HEK293 (cell line): ENCODE measurements at regions not wholly inside any gene's neighbourhood (a gene's known extent, or its start where the extent isn't known, plus 50 kb on each side); places are given as distances from the start of the nearest gene placed in this dataset.

ENCODE experiments used
- CTCF ChIA-PET: fragments of 350-600 bp; formaldehyde crosslinking; extraction: SDS; loops from one replicate; lab custom pipeline; 2021; ENCODE audit warnings: antibody characterized with exemption; lab: Yijun Ruan, JAX
- POLR2A ChIA-PET: fragments of 300-600 bp; formaldehyde crosslinking; extraction: SDS; loops from one replicate; lab custom pipeline; 2020; ENCODE audit warnings: antibody characterized with exemption, inconsistent platforms; lab: Yijun Ruan, JAX
- H3K27ac ChIP-seq: fragments of 200-500 bp; sonication (Bioruptor generic); 2 replicates; pipeline ENCODE4 v1.5.1; 2014; ENCODE audit warnings: low read depth, low read length, control low read depth, inconsistent platforms; ENCODE audit errors: extremely low read depth
- H3K36me3 ChIP-seq, 2 experiments: fragments of 200-500 bp in 1 of 2; sonication (Bioruptor generic) in 1 of 2; 1 replicate in 1 of 2; 2 replicates in 1 of 2; pipeline ENCODE4 v1.5.1; 2014 to 2017; ENCODE audit warnings: inconsistent platforms in 2 of 2, low read length in 2 of 2; ENCODE audit not compliant: control insufficient read depth in 2 of 2, insufficient read depth in 1 of 2
- H3K4me1 ChIP-seq: fragments of 200-500 bp; sonication (Bioruptor generic); 2 replicates; pipeline ENCODE4 v1.5.1; 2014; ENCODE audit warnings: mild to moderate bottlenecking, low read length, inconsistent platforms; ENCODE audit not compliant: control insufficient read depth, insufficient read depth
- H3K4me3 ChIP-seq: 2 replicates; pipeline ENCODE4 v1.5.1; 2011; ENCODE audit warnings: low read depth, mild to moderate bottlenecking, control low read depth, low read length, moderate library complexity
- H3K9me3 ChIP-seq: fragments of 200-500 bp; sonication (Bioruptor generic); 2 replicates; pipeline ENCODE4 v1.5.1; 2014; ENCODE audit warnings: low read depth, low read length, inconsistent platforms; ENCODE audit not compliant: control insufficient read depth, insufficient read depth
- SP2 ChIP-seq: fragments of 450-650 bp; formaldehyde crosslinking; IDR thresholded peaks from 2 replicates; pipeline ENCODE4 v1.5.1; 2016; ENCODE audit warnings: missing biosample characterization, missing genetic modification characterization
- ZBTB17 ChIP-seq: fragments of 450-650 bp; formaldehyde crosslinking; IDR thresholded peaks from 2 replicates; pipeline ENCODE4 v1.5.1; 2016; ENCODE audit warnings: missing biosample characterization, missing genetic modification characterization
- ZBTB49 ChIP-seq: fragments of 450-650 bp; formaldehyde crosslinking; IDR thresholded peaks from 2 replicates; pipeline ENCODE4 v1.5.1; 2016; ENCODE audit warnings: missing biosample characterization, missing genetic modification characterization, low read depth
- ZFP37 ChIP-seq: fragments of 450-650 bp; formaldehyde crosslinking; IDR thresholded peaks from 2 replicates; pipeline ENCODE4 v1.5.1; 2016; ENCODE audit warnings: missing biosample characterization, missing genetic modification characterization
- ZNF571 ChIP-seq: fragments of 450-650 bp; formaldehyde crosslinking; IDR thresholded peaks from 2 replicates; pipeline ENCODE4 v1.5.0; 2017; ENCODE audit warnings: missing biosample characterization, missing genetic modification characterization
- ZNF626 ChIP-seq: fragments of 450-650 bp; sonication (Bioruptor Pico); formaldehyde crosslinking; IDR thresholded peaks from 2 replicates; pipeline ENCODE4 v1.5.1; 2018; ENCODE audit warnings: missing biosample characterization, missing genetic modification characterization, inconsistent platforms
- ZNF639 ChIP-seq: fragments of 450-650 bp; formaldehyde crosslinking; IDR thresholded peaks from 2 replicates; pipeline ENCODE4 v1.5.1; 2016; ENCODE audit warnings: missing biosample characterization, missing genetic modification characterization
- ZNF670 ChIP-seq: fragments of 450-650 bp; formaldehyde crosslinking; IDR thresholded peaks from 2 replicates; pipeline ENCODE4 v1.5.1; 2016; ENCODE audit warnings: missing biosample characterization, missing genetic modification characterization, low read depth
- ZNF76 ChIP-seq: fragments of 450-650 bp; formaldehyde crosslinking; IDR thresholded peaks from 2 replicates; pipeline ENCODE4; 2016; ENCODE audit warnings: low read depth, missing biosample characterization, missing genetic modification characterization, borderline replicate concordance
- ZNF837 ChIP-seq: fragments of 450-650 bp; formaldehyde crosslinking; IDR thresholded peaks from 2 replicates; pipeline ENCODE4 v1.5.1; 2016; ENCODE audit warnings: missing biosample characterization, missing genetic modification characterization
- TF ChIP-seq, protein P1 (sequence below): fragments of 450-650 bp; formaldehyde crosslinking; IDR thresholded peaks from 2 replicates; pipeline ENCODE4 v1.5.1; 2017; ENCODE audit warnings: missing biosample characterization, missing genetic modification characterization
- TF ChIP-seq, protein P2 (sequence below): fragments of 450-650 bp; formaldehyde crosslinking; IDR thresholded peaks from 2 replicates; pipeline ENCODE4 v1.5.1; 2016; ENCODE audit warnings: missing biosample characterization, missing genetic modification characterization, borderline replicate concordance
- TF ChIP-seq, protein P3 (sequence below): fragments of 450-650 bp; formaldehyde crosslinking; IDR thresholded peaks from 2 replicates; pipeline ENCODE4 v1.5.1; 2016; ENCODE audit warnings: missing biosample characterization, missing genetic modification characterization
- TF ChIP-seq, protein P4 (sequence below): fragments of 450-650 bp; formaldehyde crosslinking; IDR thresholded peaks from 2 replicates; pipeline ENCODE4 v1.5.1; 2016; ENCODE audit warnings: missing biosample characterization, missing genetic modification characterization
- TF ChIP-seq, protein P5 (sequence below): fragments of 450-650 bp; formaldehyde crosslinking; IDR thresholded peaks from 2 replicates; pipeline ENCODE4 v1.5.1; 2016; ENCODE audit warnings: missing biosample characterization, missing genetic modification characterization

DNA sequence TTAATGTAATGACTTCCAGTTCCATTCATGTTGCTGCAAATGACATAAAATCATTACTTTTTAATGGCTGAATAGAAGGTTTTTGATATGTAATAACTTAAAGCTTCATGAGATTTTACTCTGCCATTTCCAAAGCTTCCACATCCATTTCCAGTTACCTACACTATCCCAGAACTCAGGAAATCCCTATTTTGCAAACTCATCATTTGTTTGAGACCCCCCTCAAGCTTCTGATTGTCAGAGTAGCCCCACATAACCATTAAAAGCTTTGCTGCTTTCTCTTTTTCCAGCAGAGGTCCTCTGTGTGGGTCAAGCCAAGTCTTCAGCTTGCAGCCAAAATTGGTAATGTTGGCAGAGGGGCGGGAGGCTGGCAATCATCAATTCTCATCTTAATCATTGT lies 50.6 kb upstream of the IL1R1 start:
- H3K27ac ChIP-seq, result no peak overlapping the region
- POLR2A ChIA-PET, result no interaction called here
- H3K4me3 ChIP-seq, result no peak overlapping the region
- H3K36me3 ChIP-seq, result no peaks in the 10 kb centered on the region
- H3K4me1 ChIP-seq, result no peaks in the 10 kb centered on the region
- TF ChIP-seq ZNF837 (tag by site-specific recombination) (no peak), ZNF670 (tag by site-specific recombination) (no peak), ZNF76 (no peak), ZNF639 (tag by site-specific recombination) (no peak), SP2 (tag by site-specific recombination) (no peak), ZFP37 (tag by site-specific recombination) (no peak), ZBTB17 (tag by site-specific recombination) (no peak), ZNF571 (tag by site-specific recombination) (no peak), ZNF626 (tag by site-specific recombination) (no peak), ZBTB49 (no peak)
- TF ChIP-seq, protein P1, sequence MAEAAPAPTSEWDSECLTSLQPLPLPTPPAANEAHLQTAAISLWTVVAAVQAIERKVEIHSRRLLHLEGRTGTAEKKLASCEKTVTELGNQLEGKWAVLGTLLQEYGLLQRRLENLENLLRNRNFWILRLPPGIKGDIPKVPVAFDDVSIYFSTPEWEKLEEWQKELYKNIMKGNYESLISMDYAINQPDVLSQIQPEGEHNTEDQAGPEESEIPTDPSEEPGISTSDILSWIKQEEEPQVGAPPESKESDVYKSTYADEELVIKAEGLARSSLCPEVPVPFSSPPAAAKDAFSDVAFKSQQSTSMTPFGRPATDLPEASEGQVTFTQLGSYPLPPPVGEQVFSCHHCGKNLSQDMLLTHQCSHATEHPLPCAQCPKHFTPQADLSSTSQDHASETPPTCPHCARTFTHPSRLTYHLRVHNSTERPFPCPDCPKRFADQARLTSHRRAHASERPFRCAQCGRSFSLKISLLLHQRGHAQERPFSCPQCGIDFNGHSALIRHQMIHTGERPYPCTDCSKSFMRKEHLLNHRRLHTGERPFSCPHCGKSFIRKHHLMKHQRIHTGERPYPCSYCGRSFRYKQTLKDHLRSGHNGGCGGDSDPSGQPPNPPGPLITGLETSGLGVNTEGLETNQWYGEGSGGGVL (tag by site-specific recombination), result no peak
- TF ChIP-seq, protein P2, sequence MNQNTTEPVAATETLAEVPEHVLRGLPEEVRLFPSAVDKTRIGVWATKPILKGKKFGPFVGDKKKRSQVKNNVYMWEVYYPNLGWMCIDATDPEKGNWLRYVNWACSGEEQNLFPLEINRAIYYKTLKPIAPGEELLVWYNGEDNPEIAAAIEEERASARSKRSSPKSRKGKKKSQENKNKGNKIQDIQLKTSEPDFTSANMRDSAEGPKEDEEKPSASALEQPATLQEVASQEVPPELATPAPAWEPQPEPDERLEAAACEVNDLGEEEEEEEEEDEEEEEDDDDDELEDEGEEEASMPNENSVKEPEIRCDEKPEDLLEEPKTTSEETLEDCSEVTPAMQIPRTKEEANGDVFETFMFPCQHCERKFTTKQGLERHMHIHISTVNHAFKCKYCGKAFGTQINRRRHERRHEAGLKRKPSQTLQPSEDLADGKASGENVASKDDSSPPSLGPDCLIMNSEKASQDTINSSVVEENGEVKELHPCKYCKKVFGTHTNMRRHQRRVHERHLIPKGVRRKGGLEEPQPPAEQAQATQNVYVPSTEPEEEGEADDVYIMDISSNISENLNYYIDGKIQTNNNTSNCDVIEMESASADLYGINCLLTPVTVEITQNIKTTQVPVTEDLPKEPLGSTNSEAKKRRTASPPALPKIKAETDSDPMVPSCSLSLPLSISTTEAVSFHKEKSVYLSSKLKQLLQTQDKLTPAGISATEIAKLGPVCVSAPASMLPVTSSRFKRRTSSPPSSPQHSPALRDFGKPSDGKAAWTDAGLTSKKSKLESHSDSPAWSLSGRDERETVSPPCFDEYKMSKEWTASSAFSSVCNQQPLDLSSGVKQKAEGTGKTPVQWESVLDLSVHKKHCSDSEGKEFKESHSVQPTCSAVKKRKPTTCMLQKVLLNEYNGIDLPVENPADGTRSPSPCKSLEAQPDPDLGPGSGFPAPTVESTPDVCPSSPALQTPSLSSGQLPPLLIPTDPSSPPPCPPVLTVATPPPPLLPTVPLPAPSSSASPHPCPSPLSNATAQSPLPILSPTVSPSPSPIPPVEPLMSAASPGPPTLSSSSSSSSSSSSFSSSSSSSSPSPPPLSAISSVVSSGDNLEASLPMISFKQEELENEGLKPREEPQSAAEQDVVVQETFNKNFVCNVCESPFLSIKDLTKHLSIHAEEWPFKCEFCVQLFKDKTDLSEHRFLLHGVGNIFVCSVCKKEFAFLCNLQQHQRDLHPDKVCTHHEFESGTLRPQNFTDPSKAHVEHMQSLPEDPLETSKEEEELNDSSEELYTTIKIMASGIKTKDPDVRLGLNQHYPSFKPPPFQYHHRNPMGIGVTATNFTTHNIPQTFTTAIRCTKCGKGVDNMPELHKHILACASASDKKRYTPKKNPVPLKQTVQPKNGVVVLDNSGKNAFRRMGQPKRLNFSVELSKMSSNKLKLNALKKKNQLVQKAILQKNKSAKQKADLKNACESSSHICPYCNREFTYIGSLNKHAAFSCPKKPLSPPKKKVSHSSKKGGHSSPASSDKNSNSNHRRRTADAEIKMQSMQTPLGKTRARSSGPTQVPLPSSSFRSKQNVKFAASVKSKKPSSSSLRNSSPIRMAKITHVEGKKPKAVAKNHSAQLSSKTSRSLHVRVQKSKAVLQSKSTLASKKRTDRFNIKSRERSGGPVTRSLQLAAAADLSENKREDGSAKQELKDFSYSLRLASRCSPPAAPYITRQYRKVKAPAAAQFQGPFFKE, result no peak
- TF ChIP-seq, protein P3, sequence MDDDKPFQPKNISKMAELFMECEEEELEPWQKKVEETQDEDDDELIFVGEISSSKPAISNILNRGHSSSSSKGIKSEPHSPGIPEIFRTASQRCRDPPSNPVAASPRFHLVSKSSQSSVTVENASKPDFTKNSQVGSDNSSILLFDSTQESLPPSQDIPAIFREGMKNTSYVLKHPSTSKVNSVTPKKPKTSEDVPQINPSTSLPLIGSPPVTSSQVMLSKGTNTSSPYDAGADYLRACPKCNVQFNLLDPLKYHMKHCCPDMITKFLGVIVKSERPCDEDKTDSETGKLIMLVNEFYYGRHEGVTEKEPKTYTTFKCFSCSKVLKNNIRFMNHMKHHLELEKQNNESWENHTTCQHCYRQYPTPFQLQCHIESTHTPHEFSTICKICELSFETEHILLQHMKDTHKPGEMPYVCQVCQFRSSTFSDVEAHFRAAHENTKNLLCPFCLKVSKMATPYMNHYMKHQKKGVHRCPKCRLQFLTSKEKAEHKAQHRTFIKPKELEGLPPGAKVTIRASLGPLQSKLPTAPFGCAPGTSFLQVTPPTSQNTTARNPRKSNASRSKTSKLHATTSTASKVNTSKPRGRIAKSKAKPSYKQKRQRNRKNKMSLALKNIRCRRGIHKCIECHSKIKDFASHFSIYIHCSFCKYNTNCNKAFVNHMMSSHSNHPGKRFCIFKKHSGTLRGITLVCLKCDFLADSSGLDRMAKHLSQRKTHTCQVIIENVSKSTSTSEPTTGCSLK (tag by site-specific recombination), result no peak
- TF ChIP-seq, protein P4, sequence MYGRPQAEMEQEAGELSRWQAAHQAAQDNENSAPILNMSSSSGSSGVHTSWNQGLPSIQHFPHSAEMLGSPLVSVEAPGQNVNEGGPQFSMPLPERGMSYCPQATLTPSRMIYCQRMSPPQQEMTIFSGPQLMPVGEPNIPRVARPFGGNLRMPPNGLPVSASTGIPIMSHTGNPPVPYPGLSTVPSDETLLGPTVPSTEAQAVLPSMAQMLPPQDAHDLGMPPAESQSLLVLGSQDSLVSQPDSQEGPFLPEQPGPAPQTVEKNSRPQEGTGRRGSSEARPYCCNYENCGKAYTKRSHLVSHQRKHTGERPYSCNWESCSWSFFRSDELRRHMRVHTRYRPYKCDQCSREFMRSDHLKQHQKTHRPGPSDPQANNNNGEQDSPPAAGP (tag by site-specific recombination), result no peak
- TF ChIP-seq, protein P5, sequence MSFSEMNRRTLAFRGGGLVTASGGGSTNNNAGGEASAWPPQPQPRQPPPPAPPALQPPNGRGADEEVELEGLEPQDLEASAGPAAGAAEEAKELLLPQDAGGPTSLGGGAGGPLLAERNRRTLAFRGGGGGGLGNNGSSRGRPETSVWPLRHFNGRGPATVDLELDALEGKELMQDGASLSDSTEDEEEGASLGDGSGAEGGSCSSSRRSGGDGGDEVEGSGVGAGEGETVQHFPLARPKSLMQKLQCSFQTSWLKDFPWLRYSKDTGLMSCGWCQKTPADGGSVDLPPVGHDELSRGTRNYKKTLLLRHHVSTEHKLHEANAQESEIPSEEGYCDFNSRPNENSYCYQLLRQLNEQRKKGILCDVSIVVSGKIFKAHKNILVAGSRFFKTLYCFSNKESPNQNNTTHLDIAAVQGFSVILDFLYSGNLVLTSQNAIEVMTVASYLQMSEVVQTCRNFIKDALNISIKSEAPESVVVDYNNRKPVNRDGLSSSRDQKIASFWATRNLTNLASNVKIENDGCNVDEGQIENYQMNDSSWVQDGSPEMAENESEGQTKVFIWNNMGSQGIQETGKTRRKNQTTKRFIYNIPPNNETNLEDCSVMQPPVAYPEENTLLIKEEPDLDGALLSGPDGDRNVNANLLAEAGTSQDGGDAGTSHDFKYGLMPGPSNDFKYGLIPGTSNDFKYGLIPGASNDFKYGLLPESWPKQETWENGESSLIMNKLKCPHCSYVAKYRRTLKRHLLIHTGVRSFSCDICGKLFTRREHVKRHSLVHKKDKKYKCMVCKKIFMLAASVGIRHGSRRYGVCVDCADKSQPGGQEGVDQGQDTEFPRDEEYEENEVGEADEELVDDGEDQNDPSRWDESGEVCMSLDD (tag by site-specific recombination), result no peak
- no peaks in the 10 kb centered on the region for H3K9me3 ChIP-seq
- CTCF ChIA-PET, result no interaction called here
